Testis (tissue), 2 donors: ENCODE measurements at regions not wholly inside any gene's neighbourhood (a gene's known extent, or its start where the extent isn't known, plus 50 kb on each side); places are given as distances from the start of the nearest gene placed in this dataset.

Source experiments
- POLR2A ChIP-seq: fragments of 450-650 bp; IDR thresholded peaks from one replicate; pipeline ENCODE4 v1.6.1; 2017; ENCODE audit warnings: antibody characterized with exemption, mild to moderate bottlenecking, moderate library complexity
- TF ChIP-seq, protein P1 (sequence below), 3 experiments: fragments of 450-650 bp in 2 of 3; fragments of 200-600 bp in 1 of 3; sonication (generic) in 1 of 3; IDR thresholded peaks; one replicate each; pipeline ENCODE4 v1.5.1; 2016 to 2019; ENCODE audit warnings: antibody characterized with exemption in 3 of 3, mild to moderate bottlenecking in 2 of 3, moderate library complexity in 1 of 3

- TF ChIP-seq, protein P1, sequence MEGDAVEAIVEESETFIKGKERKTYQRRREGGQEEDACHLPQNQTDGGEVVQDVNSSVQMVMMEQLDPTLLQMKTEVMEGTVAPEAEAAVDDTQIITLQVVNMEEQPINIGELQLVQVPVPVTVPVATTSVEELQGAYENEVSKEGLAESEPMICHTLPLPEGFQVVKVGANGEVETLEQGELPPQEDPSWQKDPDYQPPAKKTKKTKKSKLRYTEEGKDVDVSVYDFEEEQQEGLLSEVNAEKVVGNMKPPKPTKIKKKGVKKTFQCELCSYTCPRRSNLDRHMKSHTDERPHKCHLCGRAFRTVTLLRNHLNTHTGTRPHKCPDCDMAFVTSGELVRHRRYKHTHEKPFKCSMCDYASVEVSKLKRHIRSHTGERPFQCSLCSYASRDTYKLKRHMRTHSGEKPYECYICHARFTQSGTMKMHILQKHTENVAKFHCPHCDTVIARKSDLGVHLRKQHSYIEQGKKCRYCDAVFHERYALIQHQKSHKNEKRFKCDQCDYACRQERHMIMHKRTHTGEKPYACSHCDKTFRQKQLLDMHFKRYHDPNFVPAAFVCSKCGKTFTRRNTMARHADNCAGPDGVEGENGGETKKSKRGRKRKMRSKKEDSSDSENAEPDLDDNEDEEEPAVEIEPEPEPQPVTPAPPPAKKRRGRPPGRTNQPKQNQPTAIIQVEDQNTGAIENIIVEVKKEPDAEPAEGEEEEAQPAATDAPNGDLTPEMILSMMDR (IDR thresholded peaks at IDR 0.05), result no peak
- no peak for TF ChIP-seq POLR2A
Observed at GRCh38 chr4:106421441-106422296, 53.1 kb upstream of the GIMD1 start.
